NCI-H146 treated with DMSO at 0.1 percent for 48 hours (cell line): ENCODE measurements at regions not wholly inside any gene's neighbourhood (a gene's known extent, or its start where the extent isn't known, plus 50 kb on each side); places are given as distances from the start of the nearest gene placed in this dataset.
A peak's percentile ranks its signal among the peaks of the same experiment; 100 is the strongest.

Experiments used
- DNase-seq: peaks from one replicate; lab custom pipeline; 2025; ENCODE audit not compliant: unreplicated experiment; lab: John Stamatoyannopoulos, UW

DNA sequence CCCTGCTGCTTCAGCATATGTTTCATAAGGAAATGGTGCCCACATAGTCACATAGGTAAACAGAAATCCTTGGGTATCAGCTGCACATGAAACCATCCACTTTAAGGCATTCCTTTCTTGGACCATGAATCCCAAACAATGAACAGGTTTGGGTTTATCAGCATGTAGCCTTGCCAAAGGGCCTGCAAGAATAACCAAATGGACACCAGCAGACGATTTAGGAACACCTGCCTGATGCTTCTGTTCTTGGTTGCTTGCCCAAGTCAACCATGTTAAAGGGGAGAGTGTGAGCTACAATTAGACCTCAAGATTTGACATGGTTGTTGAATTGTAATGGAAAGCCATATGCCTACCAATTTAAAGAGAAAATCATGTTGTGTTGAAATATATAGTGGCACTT is 1342.7 kb upstream of the PIK3C3 start:
- DNase-seq, result peak; percentile 57

DNA sequence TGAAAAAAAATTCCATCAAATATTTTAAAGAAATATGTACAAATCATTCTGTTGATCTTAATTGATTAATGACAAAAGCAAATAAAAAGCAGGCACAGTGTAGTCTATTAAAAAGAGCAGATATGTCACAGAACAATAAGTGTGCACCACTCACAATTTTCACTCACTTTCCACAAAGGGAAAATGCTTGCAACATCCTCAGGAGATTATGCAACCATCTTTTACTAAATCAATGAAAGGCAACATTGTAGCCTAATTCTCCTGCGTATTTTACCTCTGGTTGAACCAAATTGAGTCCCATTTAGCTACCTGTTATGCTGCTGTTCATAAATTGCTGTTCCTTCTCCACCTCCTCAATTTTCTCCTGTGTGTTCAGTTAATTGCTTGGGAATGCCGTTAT is 1346.8 kb upstream of the PIK3C3 start:
- DNase-seq, result no peak

GRCh38 chr18:40607542-40608148 is 1347.4 kb upstream of the PIK3C3 start:
- peak; percentile 84 for DNase-seq

DNA sequence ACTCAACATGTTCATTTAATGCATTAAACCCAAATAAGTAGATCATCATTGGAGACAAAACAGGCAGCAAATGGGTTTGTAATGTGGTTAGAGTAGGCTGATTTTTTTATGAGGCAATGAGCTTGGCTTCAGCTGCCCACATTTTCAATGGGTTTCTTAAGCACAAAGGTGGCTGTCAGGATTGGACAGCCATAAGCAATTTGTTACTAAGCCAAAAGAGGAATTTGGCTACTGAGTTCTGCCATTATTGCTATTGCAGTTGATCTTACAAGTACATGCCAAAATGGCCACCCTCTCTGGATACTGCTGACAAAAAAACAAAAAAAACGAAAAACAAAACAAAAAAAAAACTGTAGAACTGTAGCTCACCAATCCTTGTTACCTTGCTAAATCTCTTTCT is 1348.0 kb upstream of the PIK3C3 start:
- no peak for DNase-seq

GRCh38 chr18:40583671-40584070 is 1371.4 kb upstream of the PIK3C3 start:
- DNase-seq, result no peak

- DNase-seq, result no peak
Observed at GRCh38 chr18:40582105-40582504, 1372.9 kb upstream of the PIK3C3 start.

DNA sequence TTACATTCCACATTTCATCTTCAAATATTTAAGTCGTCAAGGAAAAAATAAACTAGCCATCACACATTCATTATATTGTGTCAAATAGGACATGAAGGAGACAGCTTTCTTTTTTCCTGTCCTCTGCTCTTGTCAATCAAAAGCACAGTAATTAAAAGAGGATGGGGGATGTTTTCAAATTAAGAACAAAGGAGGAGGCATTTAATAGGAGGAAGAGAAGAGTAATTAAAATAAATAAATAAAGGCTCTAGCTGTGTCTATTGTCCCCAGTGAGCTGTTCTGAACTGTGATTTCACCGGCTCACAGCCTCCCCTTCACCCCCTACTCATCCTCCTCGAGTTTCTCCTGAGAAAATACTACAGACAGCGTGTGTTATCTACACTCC is 1377.1 kb upstream of the PIK3C3 start:
- peak; percentile 87 for DNase-seq

GRCh38 chr18:40577239-40577980 is 1377.6 kb upstream of the PIK3C3 start:
- DNase-seq, result peak; percentile 87

GRCh38 chr18:40576507-40577115 is 1378.4 kb upstream of the PIK3C3 start:
- DNase-seq, result peak; percentile 87

DNA sequence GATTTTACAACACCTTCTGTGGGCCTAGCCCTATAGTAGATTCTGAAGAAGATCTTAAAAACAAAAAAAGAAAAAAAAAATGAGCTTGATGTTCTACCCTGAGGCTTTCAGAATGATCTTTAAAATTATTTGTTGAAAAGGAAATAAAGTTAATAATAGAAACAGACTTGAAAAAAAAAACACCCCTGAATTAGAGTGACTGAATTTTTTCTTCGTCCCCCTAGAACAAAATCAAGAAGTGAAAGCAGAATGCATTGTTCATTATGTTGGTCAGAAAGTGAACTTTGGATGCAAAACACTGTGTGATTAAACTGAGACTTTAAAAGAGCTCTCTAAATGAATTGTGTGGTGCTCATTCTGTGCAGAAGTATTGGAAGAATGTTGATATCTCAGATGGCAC is 1384.4 kb upstream of the PIK3C3 start:
- no peak for DNase-seq

DNA sequence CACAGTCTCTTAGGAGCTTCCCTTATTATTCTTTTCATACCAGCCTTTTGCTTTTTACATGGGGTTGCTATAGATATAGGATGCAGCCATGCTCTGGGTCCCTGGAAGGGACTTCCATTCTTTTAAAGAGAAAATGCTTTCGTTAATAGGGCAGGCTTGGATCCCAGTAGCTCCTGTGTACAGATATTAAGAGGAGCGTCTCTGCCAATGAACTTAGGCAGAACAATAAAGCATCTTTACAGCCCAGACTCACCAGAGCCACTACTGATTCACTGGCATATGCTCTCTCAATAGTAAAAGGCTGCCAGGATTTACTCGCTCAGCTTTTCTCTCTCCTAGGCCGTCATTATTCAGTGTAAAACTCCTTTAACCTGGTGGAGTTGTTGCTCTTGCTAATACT is 1385.4 kb upstream of the PIK3C3 start:
- no peak for DNase-seq

DNA sequence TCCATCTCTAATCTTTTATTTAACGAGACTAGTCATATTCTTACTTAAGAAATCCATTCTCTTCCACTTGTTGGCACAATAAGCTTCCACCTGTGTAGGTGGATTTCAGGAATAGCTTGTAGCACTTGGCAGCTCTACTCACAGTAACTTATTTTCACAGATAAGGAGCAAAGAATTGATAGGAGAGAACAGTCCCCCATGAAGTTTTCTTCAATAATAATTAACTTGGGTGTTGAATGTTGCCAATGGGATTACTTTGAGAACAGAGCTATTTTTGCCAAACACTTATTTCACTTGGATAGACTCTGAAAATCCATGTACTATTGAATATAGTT is 1388.6 kb upstream of the PIK3C3 start:
- DNase-seq, result no peak

- no peak for DNase-seq
Observed at GRCh38 chr18:40565805-40566509, 1389.1 kb upstream of the PIK3C3 start.

DNA sequence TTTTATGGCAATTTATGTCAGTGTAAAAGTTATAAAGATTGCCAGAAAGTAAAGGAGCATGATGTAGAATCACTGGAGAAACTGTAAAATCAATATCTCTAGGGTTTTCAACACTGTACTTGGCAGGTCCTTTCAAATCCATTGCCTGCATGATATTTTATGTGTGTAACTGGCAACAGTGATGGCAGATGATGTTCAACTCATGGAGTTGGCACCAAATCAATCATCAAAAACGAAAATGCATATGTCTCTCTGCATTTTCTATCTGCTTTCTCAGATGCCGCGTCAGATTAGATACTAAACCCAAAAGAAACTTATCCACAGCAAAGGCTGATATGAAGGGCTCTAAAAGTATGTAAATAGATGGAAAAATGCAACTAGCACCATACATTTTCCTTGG is 1395.5 kb upstream of the PIK3C3 start:
- no peak for DNase-seq

DNA sequence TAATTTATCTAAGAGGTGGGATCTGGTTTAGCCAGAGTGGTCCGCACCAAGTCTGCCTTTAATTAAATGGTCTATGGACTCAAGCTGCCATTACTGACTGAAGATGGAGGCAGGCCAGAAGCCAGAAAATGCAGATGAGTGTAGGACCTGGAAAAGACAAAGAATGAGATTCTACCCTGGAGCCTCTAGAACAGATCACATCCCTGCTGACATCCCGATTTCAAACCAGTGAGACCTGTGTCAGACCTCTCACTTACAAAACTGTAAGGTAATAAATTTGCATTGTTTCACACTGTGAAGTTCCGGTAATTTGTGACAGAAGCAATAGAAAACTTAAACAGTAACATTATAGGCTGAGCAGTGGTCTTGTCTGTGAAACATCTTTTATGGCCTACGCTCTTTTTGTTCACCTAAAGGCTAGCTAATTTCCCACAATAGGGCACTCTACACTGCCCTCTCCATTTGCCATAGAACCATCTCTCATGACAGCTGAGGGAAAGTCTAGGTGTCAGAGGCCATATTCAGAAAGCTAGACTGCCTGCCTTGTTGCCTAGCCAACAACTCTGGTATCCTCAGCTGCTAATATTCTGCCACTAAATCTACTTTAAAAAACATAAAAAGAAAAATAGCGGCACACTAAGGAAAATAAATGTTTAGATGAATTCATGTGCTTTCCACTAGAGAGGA is 1396.2 kb upstream of the PIK3C3 start:
- DNase-seq, result no peak

GRCh38 chr18:40555914-40556313 is 1399.1 kb upstream of the PIK3C3 start:
- DNase-seq, result no peak

DNA sequence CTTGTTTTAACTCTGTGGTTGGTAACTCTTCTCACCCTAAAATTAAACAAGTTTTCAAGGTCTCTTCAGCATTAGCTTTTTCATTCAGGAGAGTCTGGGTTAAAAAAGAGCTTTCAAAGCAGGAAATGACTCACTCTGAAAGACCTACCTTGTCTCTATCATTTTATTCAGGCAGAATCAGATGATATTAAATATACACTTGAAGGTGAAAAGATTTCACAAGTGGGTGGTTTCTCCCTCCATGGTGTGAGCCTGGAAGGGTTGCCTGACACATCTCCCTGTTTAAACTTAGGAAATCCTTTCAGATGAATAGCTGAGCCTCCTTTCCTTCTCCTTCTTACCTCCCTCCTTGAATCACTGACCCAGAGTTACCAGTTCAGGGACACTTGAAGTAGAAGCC is 1402.0 kb upstream of the PIK3C3 start:
- no peak for DNase-seq

DNA sequence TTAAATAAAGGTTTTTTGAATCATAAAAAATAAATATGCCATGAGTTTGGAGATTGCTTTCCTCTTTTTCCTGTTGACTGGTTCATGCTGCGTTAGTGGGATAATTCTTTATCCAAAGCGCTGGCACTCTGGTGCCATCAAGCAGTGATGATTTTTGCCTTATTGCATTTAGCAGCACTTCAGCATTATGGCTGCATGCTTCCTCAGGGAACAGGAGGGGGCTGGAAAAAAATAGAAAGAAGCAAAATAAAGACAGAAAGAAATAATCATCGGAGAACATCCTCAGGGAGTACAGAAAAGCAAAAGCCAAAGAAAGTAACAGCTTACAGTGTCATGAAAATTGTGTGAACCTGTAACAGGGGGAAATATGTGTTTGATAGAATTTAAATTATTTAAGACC is 1408.2 kb upstream of the PIK3C3 start:
- DNase-seq, result no peak

GRCh38 chr18:40534723-40535122 is 1420.3 kb upstream of the PIK3C3 start:
- DNase-seq, result no peak

DNA sequence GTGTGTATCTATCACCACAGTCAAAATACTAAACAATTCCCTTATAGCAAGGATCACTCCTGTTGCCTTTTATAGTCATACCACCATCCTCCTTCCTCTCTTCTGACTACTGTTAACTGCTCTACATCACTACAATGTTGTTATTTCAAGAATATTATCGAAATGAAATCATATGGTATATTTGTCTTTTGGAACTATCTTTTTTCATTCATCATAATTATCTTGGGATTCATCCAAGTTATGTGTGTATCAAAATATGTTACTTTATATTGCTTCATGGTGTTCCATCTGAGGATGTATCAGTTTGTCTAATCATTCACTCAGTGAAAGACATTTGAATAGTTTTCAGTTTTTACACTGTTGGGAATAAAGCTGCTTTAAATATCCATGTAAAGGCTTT is 1423.0 kb upstream of the PIK3C3 start:
- DNase-seq, result no peak

DNA sequence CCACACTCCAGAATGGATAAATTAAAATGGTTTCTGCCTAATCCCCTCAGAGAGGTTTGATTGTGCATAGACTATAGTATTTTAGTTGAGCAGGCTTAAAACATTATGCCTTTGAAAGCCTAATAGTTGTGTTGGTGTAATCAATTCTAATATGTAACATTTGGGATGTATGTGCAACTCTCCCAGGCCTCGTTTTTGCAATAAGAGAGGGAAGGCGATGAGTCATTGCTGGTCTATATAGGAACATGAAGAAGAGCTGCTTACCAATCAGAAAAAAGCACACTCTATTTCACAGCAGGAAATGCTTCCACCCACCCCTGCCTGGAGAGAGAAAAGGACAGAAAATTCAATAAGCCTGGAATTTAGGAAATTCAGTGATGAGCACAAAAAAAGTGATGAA is 1424.0 kb upstream of the PIK3C3 start:
- no peak for DNase-seq

GRCh38 chr18:40529478-40529877 is 1425.6 kb upstream of the PIK3C3 start:
- no peak for DNase-seq
